ENCODE measurements at regions not wholly inside any gene's neighbourhood (a gene's known extent, or its start where the extent isn't known, plus 50 kb on each side); places are given as distances from the start of the nearest gene placed in this dataset.

GRCh38 chr3:8253201-8253600 is 248.4 kb upstream of the LMCD1 start:
- no peak for DNase-seq (ENCODE audit: extremely low spot score)
- CTCF ChIA-PET: interaction anchor here (1.1 to 6.1 kb wide), 2 partner anchors 14 to 15 kb away, joined by 3 to 43 read pairs; no protein-coding TSS in a partner anchor
- TF ChIP-seq CTCF (IDR thresholded peaks at IDR 0.05; ENCODE audit: control extremely low read depth, extremely low read depth, low read depth, missing control alignments): no peak
- POLR2A ChIA-PET: no interaction called here

GRCh38 chr3:8254489-8254888 is 247.1 kb upstream of the LMCD1 start:
- CTCF ChIA-PET: interaction anchor here (1.4 to 6.1 kb wide), 3 partner anchors 11 to 63 kb away, joined by 3 to 43 read pairs (median 15); no protein-coding TSS in a partner anchor
- TF ChIP-seq CTCF (IDR thresholded peaks at IDR 0.05; ENCODE audit: control extremely low read depth, extremely low read depth, low read depth, missing control alignments): no peak
- no peak for DNase-seq (ENCODE audit: extremely low spot score)
- POLR2A ChIA-PET: no interaction called here

GRCh38 chr3:8255725-8256124 is 245.9 kb upstream of the LMCD1 start:
- no peak for DNase-seq (ENCODE audit: extremely low spot score)
- CTCF ChIA-PET: interaction anchor here (1.0 to 6.1 kb wide), 3 partner anchors 10 to 46 kb away, joined by 3 to 43 read pairs (median 15); no protein-coding TSS in a partner anchor
- POLR2A ChIA-PET: no interaction called here
- no peak for TF ChIP-seq CTCF (IDR thresholded peaks at IDR 0.05; ENCODE audit: control extremely low read depth, extremely low read depth, low read depth, missing control alignments)

GRCh38 chr3:8256441-8257071 is 245.1 kb upstream of the LMCD1 start:
- TF ChIP-seq CTCF (IDR thresholded peaks at IDR 0.05; ENCODE audit: control extremely low read depth, extremely low read depth, low read depth, missing control alignments): no peak
- POLR2A ChIA-PET: no interaction called here
- CTCF ChIA-PET: interaction anchor here (1.0 to 6.1 kb wide), 3 partner anchors 9 to 46 kb away, joined by 3 to 43 read pairs (median 15); no protein-coding TSS in a partner anchor
- no peak for DNase-seq (ENCODE audit: extremely low spot score)

GRCh38 chr3:8261018-8261417 is 240.6 kb upstream of the LMCD1 start:
- POLR2A ChIA-PET: no interaction called here
- CTCF ChIA-PET: no interaction called here
- TF ChIP-seq CTCF (IDR thresholded peaks at IDR 0.05; ENCODE audit: control extremely low read depth, extremely low read depth, low read depth, missing control alignments): no peak
- no peak for DNase-seq (ENCODE audit: extremely low spot score)

- ChIA-PET POLR2A (no interaction called here), CTCF (interaction anchor here (1.1 to 3.3 kb wide), 2 partner anchors 11 kb away, joined by 3 to 15 read pairs; no protein-coding TSS in a partner anchor)
- TF ChIP-seq CTCF (IDR thresholded peaks at IDR 0.05; ENCODE audit: control extremely low read depth, extremely low read depth, low read depth, missing control alignments): no peak
- DNase-seq (ENCODE audit: extremely low spot score): no peak
Observed at GRCh38 chr3:8266730-8267131, 234.9 kb upstream of the LMCD1 start.

Data from GM10248 (cell line).